Ramos (cell line): ENCODE measurements at regions not wholly inside any gene's neighbourhood (a gene's known extent, or its start where the extent isn't known, plus 50 kb on each side); places are given as distances from the start of the nearest gene placed in this dataset.

Source experiments
- in situ Hi-C: fragments of 300-500 bp; cut with MboI; formaldehyde crosslinking; loops from one replicate; pipeline ENCODE4 v1.14.3; 2022; ENCODE audit warnings: low sequenced_read_pairs; ENCODE audit not compliant: unreplicated experiment

DNA sequence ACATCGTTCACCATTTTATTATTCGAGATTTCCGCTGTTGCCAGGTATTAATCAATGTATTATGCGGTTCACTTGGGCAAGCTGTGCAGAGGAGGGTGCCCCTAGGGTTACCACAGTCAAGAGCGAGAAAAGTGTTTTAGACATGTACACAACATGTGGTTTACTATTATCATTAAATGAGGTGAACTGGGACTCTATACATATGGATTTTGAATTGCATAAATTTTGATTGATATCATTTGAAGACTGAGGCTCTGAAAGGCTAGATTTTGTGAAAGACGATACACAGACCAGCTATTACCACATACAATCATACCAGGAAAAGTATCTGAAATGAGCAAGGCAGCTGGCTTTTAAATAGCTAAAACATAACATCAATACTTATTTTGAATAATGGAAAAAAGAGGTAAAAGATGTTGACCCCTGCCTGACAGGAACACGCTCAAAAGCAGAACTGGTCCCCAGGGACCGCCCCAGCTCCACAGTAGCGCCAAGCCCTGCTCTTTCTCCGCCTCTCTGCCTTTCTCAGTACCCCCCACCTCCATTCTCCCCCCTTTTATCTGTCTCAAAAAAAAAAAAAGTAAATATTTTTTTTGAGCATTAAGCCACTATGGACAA, 413.4 kb upstream of the MKI67 start:
- in situ Hi-C loops, result no loop called here

DNA sequence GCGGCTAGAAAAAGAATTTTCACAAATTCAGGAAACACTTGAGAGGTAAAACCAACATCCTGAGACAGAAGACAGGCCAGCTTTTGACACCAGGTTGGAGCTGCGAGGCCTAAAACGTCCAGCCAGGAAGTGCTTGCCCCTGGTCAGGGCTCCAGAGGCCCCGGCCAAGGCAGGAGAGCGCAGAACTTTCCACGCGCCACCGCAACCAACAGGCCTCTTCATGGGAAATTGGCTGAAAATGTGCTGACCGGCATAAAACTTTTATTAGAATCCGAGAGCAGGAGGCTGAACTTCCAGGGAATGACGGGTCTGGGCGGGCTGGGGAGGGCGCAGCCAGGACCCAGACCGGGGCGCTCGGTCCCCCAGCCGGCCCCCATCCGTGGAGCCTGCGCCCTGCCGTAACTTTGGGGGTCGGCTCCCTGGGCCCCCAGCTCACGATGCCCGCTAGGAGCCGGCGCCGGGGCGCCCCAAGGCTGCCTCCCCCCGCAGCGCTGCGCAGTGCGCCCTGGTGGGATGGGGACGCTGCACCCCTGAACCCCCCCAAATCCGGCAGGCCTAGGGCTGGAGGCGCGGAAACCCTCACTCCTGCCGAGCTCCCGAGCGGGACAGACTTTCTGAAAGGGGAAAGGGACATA, 414.0 kb upstream of the MKI67 start:
- in situ Hi-C loops, result no loop called here

DNA sequence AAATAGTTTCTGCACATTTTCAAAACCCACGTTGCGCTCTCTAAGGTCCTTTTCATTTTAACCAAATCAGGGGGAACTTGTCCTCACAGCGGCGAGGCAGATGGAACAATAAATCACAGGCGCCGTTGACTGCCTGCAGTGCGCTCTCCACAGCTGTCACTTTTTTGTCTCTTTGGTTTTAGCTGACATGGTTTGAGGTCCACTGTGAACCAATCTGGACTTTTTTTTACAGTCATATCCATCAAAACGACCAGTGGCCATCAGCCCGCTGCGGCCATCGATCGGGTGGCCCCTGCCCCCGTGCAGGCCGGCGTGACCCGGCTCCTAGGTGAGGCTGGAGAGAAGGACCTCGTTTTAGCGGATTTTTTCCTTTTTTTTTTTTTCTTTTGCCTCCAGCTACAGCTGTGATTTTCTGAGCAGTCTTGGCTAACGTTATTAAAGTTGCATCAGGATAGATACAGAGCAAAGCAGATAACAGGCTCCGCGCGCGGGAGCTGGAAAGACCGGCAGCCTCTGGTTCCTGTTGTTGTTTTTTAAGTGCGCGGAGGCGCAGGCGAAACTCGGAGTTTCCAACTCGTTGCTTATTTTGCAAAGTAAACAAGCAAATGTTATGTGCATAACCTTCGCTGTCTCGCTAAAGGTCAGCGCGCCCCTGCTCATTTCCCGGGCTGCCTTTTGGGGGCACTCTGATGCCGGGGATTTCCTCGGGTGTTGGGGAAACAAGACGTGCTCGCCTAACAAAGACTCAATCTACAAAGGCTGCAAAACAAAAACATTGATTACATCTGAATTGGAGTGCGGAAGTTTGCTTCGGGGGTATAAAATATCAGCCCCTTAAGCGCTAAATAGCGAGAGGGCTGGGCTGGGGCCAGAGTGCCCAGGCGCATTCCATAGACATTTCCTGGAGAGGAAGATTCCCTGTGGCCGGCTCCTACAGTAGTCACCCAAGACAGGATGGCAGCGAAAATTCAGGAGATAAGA, 414.8 kb upstream of the MKI67 start:
- in situ Hi-C loops, result no loop called here

DNA sequence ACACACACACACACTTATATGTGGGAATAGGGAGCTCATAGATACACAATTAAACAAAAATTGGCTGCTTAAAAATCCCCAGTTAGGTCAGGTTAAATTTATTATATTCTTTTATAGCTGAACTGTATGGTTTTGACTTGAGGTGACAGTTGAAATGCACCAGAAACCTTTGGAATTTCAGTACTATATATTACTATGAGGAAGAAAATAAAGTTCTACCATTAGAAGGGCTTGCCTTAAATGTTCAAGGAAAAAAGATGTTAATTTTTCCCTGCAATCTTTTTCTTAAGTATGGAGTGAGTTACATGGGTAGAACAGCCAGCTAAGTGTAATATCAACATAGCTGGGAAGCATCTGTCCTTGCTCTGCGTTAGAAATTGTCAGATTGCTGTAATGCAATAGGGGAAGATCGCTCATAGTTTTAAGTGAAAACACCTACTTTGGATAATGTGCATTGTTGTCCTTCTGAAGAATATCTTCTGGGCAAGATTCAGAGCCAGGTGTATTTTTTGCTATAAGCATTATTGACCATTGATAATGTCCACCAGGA, 415.8 kb upstream of the MKI67 start:
- in situ Hi-C loops, result no loop called here

DNA sequence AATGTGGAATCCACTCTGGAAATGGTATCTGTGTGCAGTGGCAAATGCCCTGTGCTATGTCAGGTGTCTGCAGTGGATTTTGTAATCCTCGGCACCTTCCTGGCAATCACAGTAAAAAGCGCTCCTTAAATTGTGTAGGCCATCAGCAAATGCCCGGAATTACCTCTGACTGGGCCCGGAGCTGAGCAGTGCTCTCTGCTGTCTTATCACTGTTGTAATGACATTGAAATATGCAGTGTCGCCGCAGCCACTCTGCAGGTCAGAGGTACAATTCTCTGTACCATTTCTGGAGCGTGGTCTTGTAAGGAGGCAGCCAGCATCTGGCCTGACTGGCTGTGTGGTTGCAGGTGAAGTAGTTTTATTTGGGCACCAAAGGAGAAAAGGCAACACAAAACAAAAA, 416.4 kb upstream of the MKI67 start:
- in situ Hi-C loops, result no loop called here

DNA sequence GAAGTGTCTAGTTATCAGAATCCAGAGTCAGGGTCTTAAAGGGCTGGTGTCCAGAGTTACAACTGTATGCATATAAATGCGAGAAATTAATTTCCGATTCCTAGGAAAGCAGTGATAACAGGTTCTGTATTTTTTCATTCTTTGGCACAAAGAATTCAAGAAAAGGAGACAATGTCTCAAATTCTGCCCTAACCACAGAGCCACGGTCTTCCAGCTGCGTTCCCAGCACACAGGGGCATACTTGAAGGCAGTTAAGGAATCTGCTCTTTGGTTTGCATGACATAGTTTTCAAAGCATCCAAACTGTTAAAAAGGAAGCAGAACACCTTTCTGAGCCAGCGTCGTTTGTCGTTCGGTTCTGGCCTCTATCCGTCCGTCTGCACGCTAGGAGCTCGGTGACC, 416.9 kb upstream of the MKI67 start:
- in situ Hi-C loops, result no loop called here

DNA sequence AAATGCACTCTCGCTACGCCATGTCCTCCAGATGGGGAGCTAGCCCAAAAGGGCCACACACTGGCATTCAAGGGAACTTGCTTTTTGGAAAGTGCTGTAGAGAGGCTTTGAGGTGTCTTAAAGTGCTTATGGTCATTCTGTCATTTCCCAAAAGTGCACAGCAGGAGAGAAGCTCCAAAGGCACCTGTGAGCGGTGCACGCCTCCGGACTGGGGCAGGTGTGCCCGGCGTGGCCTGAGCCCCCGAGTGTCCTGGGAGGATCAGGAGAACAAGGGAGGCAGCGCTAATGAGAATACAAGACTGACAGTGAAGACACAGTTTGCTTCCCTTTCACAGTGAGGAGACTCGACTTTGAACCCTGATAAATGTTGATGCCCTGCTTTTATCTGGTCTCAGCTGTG, 419.0 kb upstream of the MKI67 start:
- in situ Hi-C loops, result no loop called here

DNA sequence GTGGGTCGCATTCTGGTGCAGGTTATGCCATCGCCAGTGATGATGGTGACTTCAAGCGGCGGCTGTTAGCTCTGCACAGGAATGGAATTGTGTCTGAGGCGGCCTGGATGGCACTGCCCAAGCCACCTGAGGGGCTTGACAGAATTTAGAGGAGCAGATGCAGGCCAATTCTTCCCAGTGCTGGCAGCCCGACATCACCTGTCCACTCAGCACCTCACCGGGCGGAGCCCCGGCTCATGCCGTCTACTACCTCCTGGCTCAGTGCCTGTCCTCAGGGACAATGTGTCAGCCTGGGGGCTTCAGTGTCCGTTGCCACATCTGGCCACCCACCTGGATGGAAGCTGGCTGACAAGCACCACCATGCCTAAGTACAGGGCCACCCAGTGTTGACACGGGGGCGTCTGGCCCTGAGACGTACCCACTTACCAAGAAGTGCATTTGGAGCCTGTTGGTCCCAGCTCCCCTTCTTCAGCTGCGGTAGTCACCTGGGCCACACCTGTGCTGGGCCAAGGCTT, 420.5 kb upstream of the MKI67 start:
- in situ Hi-C loops, result no loop called here

DNA sequence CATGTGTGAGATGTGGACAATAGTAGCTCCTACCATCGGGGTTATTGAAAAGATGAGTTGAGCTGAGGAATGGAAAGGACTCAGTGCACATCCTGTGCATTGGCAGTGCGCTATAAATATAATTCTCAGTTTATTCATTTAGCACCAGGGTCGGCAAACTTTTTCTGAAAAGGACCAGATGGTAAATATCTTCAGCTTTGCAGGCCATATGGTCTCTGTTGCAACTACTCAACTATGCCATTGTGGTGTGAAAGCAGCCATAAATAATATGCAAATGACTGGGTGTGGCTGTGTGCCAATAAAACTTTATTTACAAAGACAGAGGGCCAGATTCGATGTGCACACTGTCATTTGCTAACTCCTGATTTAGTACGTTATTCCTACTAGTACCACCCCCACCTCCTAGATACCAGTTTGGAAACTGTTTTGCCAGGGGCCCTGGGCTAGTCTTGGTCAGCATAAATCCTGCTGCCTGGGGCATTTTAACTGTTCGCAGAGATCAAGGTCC, 422.9 kb upstream of the MKI67 start:
- in situ Hi-C loops, result no loop called here

DNA sequence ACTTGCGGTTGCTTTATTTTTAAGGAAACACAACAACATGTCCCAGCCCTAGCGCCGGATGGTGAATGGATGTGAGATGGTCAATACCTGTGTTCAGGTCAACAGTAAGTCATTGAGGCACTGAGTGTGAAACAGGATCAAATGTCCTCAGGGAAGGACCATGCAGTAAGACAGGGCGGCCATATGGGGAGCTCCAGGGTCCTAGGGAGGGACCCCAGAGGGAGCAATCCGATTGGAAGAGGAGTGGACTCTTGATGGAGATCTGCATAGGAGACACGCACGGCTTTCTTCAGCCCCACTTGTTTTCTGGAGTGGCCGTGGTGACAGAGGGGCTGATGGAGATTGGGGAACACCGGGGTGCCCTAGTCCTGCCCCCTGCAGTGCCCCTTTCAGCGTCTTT, 423.8 kb upstream of the MKI67 start:
- in situ Hi-C loops, result no loop called here

DNA sequence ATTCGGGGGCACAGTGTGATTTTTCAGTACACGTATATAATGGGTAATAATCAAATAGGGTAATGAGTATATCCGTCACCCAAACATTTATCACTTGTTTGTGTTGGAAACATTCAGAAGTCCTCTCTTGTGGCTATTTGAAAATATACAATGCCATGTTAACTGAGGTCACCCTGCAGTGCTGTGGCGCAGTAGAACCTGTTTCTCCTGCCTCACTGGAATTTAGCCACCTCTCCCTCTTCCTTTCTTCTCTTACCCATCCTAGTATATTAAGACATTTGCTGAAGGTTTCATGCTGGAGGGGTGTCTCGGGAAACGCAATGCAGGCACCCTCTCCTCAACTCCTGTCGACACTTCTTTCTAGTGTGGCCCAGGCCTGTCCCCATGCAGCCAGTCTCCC, 425.3 kb upstream of the MKI67 start:
- in situ Hi-C loops, result no loop called here

DNA sequence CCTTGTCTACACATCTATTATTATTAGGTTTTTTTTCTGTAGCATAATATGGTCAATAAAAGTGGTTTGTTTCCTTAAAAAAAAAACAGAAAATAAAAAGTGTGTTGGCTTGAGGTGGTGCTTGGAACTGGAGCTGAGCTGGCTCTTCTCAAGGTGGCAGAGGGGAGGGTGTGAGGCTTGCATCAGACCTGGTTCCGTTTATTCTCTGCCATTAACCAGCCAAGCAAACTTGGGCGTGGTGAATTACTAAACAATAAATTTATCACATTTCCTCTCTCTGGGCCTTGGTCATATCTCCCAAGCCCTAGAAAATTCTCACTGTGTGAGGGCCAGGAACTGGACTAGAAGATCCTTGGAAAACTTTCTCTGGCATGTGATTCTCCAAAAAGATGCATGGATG, 427.5 kb upstream of the MKI67 start:
- in situ Hi-C loops, result no loop called here

DNA sequence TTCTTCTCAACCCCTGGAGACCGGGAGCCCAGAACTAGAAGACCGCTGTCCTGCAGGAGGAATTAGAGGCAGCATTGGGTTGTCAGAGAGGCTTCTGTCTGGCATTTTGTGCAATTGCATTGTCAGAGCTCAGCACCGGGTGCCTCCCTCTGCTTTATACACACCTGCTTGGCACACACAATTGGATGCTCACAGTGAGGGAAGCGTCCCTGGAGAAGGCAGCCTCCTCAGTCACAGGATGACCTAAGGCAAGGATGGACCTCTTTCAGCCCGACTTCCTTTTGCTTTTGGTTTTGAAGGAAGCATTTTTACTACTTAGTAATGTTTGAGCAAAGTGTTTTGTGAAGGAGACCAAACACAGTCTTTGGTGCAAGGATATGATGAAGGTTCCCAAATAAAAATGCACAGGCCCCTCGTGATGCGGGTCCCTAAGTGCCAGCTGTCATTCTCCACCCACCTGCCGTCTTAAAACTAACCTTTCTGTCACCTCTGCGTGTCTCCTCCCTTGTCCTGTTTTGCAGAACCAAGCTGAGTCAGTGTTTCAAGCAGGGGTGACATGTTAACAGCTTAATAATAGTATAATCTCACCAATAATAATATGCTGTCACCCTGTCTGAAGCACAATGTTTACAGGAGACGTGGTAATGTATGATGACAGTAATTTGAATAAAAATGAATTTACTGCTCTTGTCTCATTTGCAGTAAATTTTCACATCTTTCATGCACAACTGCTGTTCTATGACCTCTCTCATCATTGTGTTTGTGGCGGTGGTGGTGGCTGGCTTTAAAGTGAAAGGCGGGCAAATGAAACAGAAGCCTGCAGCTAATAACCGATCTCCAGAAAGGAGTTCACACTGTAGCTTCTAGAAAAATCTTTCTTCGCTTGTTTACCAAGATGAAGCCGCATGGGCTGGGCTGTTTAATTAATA, 430.2 kb upstream of the MKI67 start:
- in situ Hi-C loops, result no loop called here

DNA sequence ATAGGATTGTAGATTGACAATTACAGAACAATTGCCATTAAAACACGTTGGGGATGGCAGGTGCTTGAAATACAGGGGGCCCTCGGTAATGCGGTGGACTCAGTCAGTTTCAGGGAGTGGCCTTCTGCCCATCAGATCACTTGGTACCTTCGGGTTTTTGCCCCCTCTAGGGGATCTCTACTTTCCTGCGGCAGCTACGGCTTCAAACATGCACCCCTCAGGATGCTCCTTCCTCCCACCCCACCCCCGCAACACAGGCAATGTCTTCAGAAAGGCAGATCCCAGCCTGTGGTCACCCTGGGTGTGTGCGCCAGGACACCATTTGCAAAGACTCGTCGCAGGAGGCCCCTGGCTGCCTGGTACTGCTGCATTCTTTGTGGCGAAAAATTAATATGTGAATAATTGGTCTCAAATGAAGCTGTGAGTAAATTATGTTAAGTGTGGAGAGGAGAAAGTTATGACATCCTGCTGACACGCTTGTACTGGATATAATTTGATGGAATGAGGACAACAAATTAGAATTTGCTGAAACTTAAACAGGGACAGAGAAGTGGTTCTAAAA, 431.0 kb upstream of the MKI67 start:
- in situ Hi-C loops, result no loop called here

DNA sequence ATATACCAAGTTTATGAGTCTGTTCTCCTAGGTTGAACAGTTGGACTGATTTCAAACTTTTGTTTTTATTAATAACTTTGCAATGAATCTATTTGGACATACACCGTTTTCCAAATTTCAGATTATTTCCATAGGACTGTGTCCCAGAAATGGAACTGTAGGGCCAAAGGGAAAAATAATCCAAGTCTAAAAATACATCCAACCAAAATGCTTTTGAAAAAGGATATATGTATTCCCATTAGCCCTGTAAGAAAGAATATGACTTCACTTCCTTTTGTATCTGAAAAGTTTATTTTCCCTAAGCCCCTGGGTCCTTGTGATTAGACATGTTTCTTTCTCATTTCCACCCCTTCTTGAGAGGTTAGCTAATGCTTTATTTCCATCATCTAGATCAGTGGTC, 434.2 kb upstream of the MKI67 start:
- in situ Hi-C loops, result no loop called here

DNA sequence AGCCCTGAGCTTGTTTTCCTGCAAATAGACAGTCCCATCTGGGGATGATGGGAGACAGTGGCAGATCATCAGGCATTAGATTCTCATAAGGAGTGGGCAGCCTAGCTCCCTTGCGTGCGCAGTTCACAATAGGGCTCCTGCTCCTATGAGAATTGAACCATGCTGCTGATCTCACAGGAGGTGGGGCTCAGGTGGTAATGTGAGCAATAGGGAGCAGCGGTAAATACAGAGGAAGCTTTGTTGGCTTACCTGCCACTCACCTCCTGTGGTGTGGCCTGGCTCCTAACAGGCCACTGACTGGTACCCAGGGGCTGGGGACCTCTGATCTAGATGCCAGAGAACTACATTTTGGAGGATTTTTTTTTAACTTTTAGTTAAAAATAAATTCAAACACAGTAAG, 434.8 kb upstream of the MKI67 start:
- in situ Hi-C loops, result no loop called here

DNA sequence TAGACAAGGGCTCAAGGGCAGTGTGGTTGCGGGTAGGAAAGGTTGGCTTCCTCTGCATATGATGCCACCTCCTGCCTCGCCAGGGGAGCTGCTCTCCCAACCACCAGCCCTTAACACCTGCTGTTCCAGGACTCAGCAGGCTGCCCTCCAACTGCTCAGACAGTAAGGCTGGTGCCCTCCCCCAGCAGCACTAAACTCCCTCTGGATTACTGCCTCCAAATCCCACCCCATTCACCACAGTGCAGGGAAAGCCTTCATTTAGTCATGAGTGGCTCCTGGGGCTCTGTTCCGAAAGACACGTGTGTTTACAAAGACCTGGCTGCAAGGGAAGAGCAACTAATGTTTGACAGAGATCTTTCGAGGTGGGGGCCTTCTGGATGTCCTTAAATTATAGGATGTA, 437.2 kb upstream of the MKI67 start:
- in situ Hi-C loops, result no loop called here

DNA sequence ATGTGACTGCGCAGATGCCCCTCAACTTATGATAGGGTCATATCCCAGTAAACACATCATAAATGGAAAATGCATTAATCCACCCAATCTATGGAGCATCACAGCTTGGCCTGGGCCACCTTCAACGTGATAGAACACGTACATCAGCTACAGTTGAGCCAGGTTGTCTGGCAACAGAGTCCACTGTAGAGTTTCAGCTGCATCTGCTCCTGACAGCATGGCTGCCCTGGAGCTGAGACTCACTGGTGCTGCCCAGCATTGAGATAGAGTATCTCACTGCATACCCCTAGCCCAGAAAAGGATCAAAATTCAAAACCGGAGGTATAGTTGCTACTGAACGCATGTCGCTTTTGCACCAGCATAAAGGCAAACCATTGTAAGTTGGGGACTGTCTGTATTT, 437.7 kb upstream of the MKI67 start:
- in situ Hi-C loops, result no loop called here

DNA sequence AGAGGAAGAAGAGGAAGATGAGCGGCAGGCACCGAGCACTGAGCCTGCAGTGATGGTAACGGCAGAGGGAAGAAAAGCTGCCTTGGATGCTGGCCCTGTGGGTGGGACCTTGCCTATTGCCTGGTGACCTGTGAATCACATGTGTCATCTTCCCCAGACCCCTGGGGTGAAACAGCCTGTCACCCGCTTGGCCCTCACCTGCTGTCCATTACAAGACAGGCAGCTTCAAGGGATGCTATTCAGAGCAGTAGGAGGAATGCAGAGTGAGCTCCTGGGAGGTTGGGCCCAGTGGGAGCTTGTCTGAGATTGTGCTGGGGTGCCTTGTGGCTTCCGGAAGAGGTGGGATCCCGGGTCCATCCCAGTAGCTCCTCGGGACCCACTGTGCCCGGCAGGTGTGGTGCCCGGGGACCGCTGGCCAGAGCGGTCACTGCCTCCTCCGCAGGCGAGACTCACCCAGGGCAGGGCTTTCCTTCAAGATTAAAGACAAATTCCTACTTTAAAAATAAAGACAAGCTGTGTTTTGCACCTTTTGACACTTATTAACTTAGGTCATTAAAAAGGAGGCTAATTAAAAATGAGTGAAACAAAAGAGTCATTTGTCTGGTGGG, 440.2 kb upstream of the MKI67 start:
- in situ Hi-C loops, result no loop called here
